ENCODE measurements at regions not wholly inside any gene's neighbourhood (a gene's known extent, or its start where the extent isn't known, plus 50 kb on each side); places are given as distances from the start of the nearest gene placed in this dataset.

GRCh38 chr2:35831385-35831784 lies 524.2 kb upstream of the CRIM1 start:
- H3K27ac ChIP-seq = no peak overlapping the region
- H3K9me3 ChIP-seq = no peaks in the 10 kb centered on the region
- no peaks in the 10 kb centered on the region for H3K4me1 ChIP-seq
- ATAC-seq = no peak
- no peak overlapping the region for H3K4me3 ChIP-seq
- H3K36me3 ChIP-seq = no peaks in the 10 kb centered on the region
- H3K27me3 ChIP-seq = no peaks in the 10 kb centered on the region
- no peak for TF ChIP-seq POLR2A (IDR thresholded peaks at IDR 0.05)
- TF ChIP-seq, protein P1, sequence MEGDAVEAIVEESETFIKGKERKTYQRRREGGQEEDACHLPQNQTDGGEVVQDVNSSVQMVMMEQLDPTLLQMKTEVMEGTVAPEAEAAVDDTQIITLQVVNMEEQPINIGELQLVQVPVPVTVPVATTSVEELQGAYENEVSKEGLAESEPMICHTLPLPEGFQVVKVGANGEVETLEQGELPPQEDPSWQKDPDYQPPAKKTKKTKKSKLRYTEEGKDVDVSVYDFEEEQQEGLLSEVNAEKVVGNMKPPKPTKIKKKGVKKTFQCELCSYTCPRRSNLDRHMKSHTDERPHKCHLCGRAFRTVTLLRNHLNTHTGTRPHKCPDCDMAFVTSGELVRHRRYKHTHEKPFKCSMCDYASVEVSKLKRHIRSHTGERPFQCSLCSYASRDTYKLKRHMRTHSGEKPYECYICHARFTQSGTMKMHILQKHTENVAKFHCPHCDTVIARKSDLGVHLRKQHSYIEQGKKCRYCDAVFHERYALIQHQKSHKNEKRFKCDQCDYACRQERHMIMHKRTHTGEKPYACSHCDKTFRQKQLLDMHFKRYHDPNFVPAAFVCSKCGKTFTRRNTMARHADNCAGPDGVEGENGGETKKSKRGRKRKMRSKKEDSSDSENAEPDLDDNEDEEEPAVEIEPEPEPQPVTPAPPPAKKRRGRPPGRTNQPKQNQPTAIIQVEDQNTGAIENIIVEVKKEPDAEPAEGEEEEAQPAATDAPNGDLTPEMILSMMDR (IDR thresholded peaks at IDR 0.05) = no peak
- TF ChIP-seq EP300 (IDR thresholded peaks at IDR 0.05) = no peak
- TF ChIP-seq POLR2AphosphoS5 (IDR thresholded peaks at IDR 0.05) = no peak

- Histone ChIP-seq H3K9me3 (no peaks in the 10 kb centered on the region), H3K4me3 (no peak overlapping the region), H3K27ac (no peak overlapping the region), H3K27me3 (no peaks in the 10 kb centered on the region), H3K4me1 (no peaks in the 10 kb centered on the region), H3K36me3 (no peaks in the 10 kb centered on the region)
- WGBS, 2 donors (ENCODE audit: low coverage in 1 of 2) = 80 to 86% methylated on average over 1 of the region's 1 CpG
- TF ChIP-seq, protein P1 (IDR thresholded peaks at IDR 0.05) = no peak
- no peak for TF ChIP-seq EP300 (IDR thresholded peaks at IDR 0.05)
- no peak for TF ChIP-seq POLR2AphosphoS5 (IDR thresholded peaks at IDR 0.05)
- TF ChIP-seq POLR2A (IDR thresholded peaks at IDR 0.05) = no peak
- ATAC-seq = no peak
Measured at GRCh38 chr2:35830833-35831232, 524.7 kb upstream of the CRIM1 start.

DNA sequence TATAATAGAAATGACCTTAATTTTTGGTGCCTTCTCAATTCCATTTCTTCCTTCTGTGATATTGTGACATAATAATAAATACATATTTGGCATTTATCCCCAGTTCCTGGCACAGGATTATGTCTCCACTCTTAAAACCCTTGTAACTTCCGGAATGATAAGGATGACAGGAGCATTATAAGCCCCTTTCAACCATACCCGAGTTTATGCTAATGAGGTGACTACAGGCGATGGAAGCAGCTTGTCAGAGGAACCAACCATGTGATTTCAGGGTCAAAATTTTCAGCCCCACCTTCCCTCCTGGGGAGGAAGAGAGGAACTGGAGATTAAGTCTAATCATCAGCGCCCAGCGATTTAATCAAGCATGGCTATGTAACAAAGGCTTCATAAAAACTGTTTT lies 528.5 kb upstream of the CRIM1 start:
- Histone ChIP-seq H3K4me3 (no peak overlapping the region), H3K27ac (no peak overlapping the region), H3K27me3 (no peaks in the 10 kb centered on the region), H3K4me1 (no peaks in the 10 kb centered on the region), H3K36me3 (no peaks in the 10 kb centered on the region), H3K9me3 (no peaks in the 10 kb centered on the region)
- 72 to 76% methylated on average over 3 to 5 of the region's 5 CpGs for WGBS, 2 donors (ENCODE audit: low coverage in 1 of 2)
- no peak for TF ChIP-seq POLR2A (IDR thresholded peaks at IDR 0.05)
- no peak for TF ChIP-seq EP300 (IDR thresholded peaks at IDR 0.05)
- TF ChIP-seq, protein P1 (IDR thresholded peaks at IDR 0.05) = no peak
- no peak for TF ChIP-seq POLR2AphosphoS5 (IDR thresholded peaks at IDR 0.05)
- ATAC-seq = no peak

DNA sequence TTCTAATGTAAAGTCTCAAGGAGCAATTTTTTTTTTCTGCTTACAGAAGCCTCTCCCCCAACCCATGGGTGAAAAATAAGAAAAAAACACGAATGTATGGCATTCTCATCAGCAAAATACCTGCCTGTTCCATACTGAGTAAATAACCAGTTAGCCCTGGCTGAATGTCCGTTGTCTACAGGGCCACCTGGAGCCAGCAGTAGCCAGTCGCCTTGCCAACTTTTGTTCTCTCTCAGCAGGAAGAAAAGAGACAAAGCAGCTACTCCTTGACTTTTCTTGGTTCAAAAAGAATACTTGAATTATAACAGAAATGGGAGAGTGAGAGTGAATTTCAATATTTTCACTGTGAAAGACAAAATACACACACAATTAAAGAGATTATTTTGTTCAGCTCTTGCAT lies 532.9 kb upstream of the CRIM1 start:
- Histone ChIP-seq H3K27ac (no peak overlapping the region), H3K36me3 (no peaks in the 10 kb centered on the region), H3K9me3 (no peaks in the 10 kb centered on the region), H3K27me3 (no peaks in the 10 kb centered on the region), H3K4me3 (no peak overlapping the region), H3K4me1 (no peaks in the 10 kb centered on the region)
- 56 to 57% methylated on average over 3 of the region's 3 CpGs for WGBS, 2 donors (ENCODE audit: low coverage in 1 of 2)
- TF ChIP-seq, protein P1 (IDR thresholded peaks at IDR 0.05) = no peak
- no peak for TF ChIP-seq POLR2AphosphoS5 (IDR thresholded peaks at IDR 0.05)
- no peak for TF ChIP-seq POLR2A (IDR thresholded peaks at IDR 0.05)
- TF ChIP-seq EP300 (IDR thresholded peaks at IDR 0.05) = no peak
- no peak for ATAC-seq

DNA sequence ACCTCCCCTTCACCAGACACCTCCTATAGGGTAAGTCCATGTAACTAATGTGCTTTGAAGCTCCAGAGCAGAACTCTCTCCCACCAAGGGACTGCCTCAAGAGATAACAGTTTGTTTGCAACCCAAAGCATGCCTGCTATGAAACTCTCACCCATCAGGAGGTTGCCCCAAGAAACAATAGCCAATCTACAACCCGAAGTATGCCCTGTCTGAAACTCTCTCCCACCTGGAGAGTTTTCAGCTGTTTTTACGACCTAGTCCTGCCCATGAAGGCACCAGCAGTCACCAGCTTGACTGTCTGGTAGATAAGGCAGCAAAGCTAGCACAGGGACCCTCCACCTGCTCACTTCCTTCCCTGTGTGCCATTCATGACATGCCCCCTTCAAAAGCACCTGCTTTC lies 533.9 kb upstream of the CRIM1 start:
- H3K9me3 ChIP-seq = no peaks in the 10 kb centered on the region
- no peak for ATAC-seq
- WGBS, 2 donors (ENCODE audit: low coverage in 1 of 2) = 38 to 100% methylated on average over 1 of the region's 2 CpGs
- no peak overlapping the region for H3K27ac ChIP-seq
- no peaks in the 10 kb centered on the region for H3K27me3 ChIP-seq
- H3K36me3 ChIP-seq = no peaks in the 10 kb centered on the region
- no peak overlapping the region for H3K4me3 ChIP-seq
- TF ChIP-seq POLR2AphosphoS5 (IDR thresholded peaks at IDR 0.05) = no peak
- TF ChIP-seq, protein P1 (IDR thresholded peaks at IDR 0.05) = no peak
- no peak for TF ChIP-seq EP300 (IDR thresholded peaks at IDR 0.05)
- no peaks in the 10 kb centered on the region for H3K4me1 ChIP-seq
